SK-N-SH treated with all-trans-retinoic acid at 6 μM for 48 hours (cell line): ENCODE measurements at regions not wholly inside any gene's neighbourhood (a gene's known extent, or its start where the extent isn't known, plus 50 kb on each side); places are given as distances from the start of the nearest gene placed in this dataset.

Source experiments
- ATAC-seq: fragments of 200-7000 bp; cut with Tn5 transposase; 3 replicates; pipeline ENCODE4 v1.9.1; 2020; ENCODE audit warnings: mild to moderate bottlenecking, moderate library complexity
- ARNTL ChIP-seq: fragments of 450-650 bp; formaldehyde crosslinking; IDR thresholded peaks from 2 replicates; pipeline ENCODE4 v1.5.0; 2020; ENCODE audit warnings: low read depth, mild to moderate bottlenecking, moderate library complexity, borderline replicate concordance
- BACH2 ChIP-seq: fragments of 250-450 bp; sonication (Bioruptor Pico); IDR thresholded peaks from 2 replicates; pipeline ENCODE4 v1.9.0; 2021; ENCODE audit warnings: mild to moderate bottlenecking, borderline replicate concordance
- CSDC2 ChIP-seq: fragments of 250-450 bp; sonication (Bioruptor Pico); IDR thresholded peaks from 2 replicates; pipeline ENCODE4 v1.5.0; 2020; ENCODE audit warnings: mild to moderate bottlenecking, moderate library complexity
- ESRRG ChIP-seq: fragments of 250-450 bp; sonication (Bioruptor Pico); IDR thresholded peaks from 2 replicates; pipeline ENCODE4 v1.6.1; 2021; ENCODE audit warnings: mild to moderate bottlenecking
- GLIS3 ChIP-seq: fragments of 250-450 bp; sonication (Bioruptor Pico); IDR thresholded peaks from 2 replicates; pipeline ENCODE4 v1.5.0; 2020; ENCODE audit warnings: mild to moderate bottlenecking, moderate library complexity
- ISL1 ChIP-seq: fragments of 250-450 bp; sonication (Bioruptor Pico); IDR thresholded peaks from 2 replicates; pipeline ENCODE4 v2.1.2; 2022; ENCODE audit warnings: mild to moderate bottlenecking, moderate library complexity
- OSR1 ChIP-seq: fragments of 250-450 bp; sonication (Bioruptor Pico); IDR thresholded peaks from 2 replicates; pipeline ENCODE4 v1.8.0; 2022; ENCODE audit warnings: moderate library complexity, mild to moderate bottlenecking, inconsistent platforms
- PPARA ChIP-seq: fragments of 250-450 bp; sonication (Bioruptor Pico); IDR thresholded peaks from 2 replicates; pipeline ENCODE4 v1.5.0; 2020; ENCODE audit warnings: mild to moderate bottlenecking, borderline replicate concordance
- RARB ChIP-seq: fragments of 250-450 bp; sonication (Bioruptor Pico); IDR thresholded peaks from 2 replicates; pipeline ENCODE4 v1.8.0; 2021; ENCODE audit warnings: mild to moderate bottlenecking, moderate library complexity
- SNAI2 ChIP-seq: fragments of 250-450 bp; sonication (Bioruptor Pico); IDR thresholded peaks from 2 replicates; pipeline ENCODE4 v1.5.0; 2020; ENCODE audit warnings: mild to moderate bottlenecking, moderate library complexity
- TCF4 ChIP-seq: fragments of 250-450 bp; sonication (Bioruptor Pico); IDR thresholded peaks from 2 replicates; pipeline ENCODE4 v1.8.0; 2021; ENCODE audit warnings: mild to moderate bottlenecking, moderate library complexity, borderline replicate concordance
- TOX ChIP-seq: fragments of 250-450 bp; sonication (Bioruptor Pico); IDR thresholded peaks from 2 replicates; pipeline ENCODE4 v1.8.0; 2021; ENCODE audit warnings: mild to moderate bottlenecking, moderate library complexity, borderline replicate concordance
- ZC3H10 ChIP-seq: fragments of 250-450 bp; sonication (Bioruptor Pico); IDR thresholded peaks from 2 replicates; pipeline ENCODE4 v1.5.1; 2021; ENCODE audit warnings: mild to moderate bottlenecking, moderate library complexity
- ZFP3 ChIP-seq: fragments of 250-450 bp; sonication (Bioruptor Pico); IDR thresholded peaks from 2 replicates; pipeline ENCODE4 v1.5.0; 2020; ENCODE audit warnings: mild to moderate bottlenecking, moderate library complexity
- ZFP30 ChIP-seq: fragments of 450-650 bp; formaldehyde crosslinking; IDR thresholded peaks from 2 replicates; pipeline ENCODE4 v1.5.0; 2022; ENCODE audit warnings: mild to moderate bottlenecking, moderate library complexity
- ZNF565 ChIP-seq: fragments of 450-650 bp; formaldehyde crosslinking; conservative IDR thresholded peaks from 2 replicates; pipeline ENCODE4 v1.5.0; 2020; ENCODE audit warnings: low read depth, mild to moderate bottlenecking, moderate library complexity
- ZNF70 ChIP-seq: fragments of 450-650 bp; formaldehyde crosslinking; IDR thresholded peaks from 2 replicates; pipeline ENCODE4 v1.5.0; 2020; ENCODE audit warnings: mild to moderate bottlenecking, moderate library complexity
- ZNF8 ChIP-seq: fragments of 450-650 bp; formaldehyde crosslinking; IDR thresholded peaks from 2 replicates; pipeline ENCODE4 v1.5.0; 2020; ENCODE audit warnings: mild to moderate bottlenecking, moderate library complexity
- TF ChIP-seq, protein P1 (sequence below): fragments of 250-450 bp; sonication (Bioruptor Pico); IDR thresholded peaks from 2 replicates; pipeline ENCODE4 v1.5.1; 2020; ENCODE audit warnings: low read depth, mild to moderate bottlenecking, moderate library complexity
- TF ChIP-seq, protein P2 (sequence below): fragments of 250-450 bp; sonication (Bioruptor Pico); IDR thresholded peaks from 2 replicates; pipeline ENCODE4 v1.8.0; 2021; ENCODE audit warnings: low read depth, mild to moderate bottlenecking, moderate library complexity, borderline replicate concordance
- TF ChIP-seq, protein P3 (sequence below): fragments of 250-450 bp; sonication (Bioruptor Pico); IDR thresholded peaks from 2 replicates; pipeline ENCODE4 v1.5.0; 2020; ENCODE audit warnings: mild to moderate bottlenecking, moderate library complexity
- TF ChIP-seq, protein P4 (sequence below): fragments of 250-450 bp; sonication (Bioruptor Pico); IDR thresholded peaks from 2 replicates; pipeline ENCODE4 v1.5.1; 2021; ENCODE audit warnings: mild to moderate bottlenecking, moderate library complexity

DNA sequence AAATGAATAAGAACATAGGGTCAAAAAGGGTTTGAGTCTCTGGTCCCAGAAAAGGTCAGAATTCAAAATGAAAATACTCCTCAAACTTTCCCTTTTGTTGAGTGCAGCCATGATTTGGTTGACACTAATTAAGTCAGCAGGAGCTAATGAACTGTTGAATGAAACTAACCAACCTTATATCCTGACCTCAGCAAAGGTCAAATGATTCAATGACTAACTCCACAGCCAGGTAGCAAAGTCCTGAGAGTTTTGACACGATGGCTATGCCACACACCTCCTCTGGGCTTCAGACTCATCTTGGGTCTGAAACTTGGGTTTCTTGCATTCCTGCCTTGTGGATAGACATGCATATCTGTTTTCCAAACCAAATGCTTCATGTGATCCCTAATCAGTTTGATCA is 172.3 kb downstream of the INO80D start:
- TF ChIP-seq, protein P1, sequence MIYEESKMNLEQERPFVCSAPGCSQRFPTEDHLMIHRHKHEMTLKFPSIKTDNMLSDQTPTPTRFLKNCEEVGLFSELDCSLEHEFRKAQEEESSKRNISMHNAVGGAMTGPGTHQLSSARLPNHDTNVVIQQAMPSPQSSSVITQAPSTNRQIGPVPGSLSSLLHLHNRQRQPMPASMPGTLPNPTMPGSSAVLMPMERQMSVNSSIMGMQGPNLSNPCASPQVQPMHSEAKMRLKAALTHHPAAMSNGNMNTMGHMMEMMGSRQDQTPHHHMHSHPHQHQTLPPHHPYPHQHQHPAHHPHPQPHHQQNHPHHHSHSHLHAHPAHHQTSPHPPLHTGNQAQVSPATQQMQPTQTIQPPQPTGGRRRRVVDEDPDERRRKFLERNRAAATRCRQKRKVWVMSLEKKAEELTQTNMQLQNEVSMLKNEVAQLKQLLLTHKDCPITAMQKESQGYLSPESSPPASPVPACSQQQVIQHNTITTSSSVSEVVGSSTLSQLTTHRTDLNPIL (CRISPR knock-in tag) = no peak
- no peak for TF ChIP-seq TOX (CRISPR knock-in tag)
- TF ChIP-seq TCF4 (CRISPR knock-in tag) = no peak
- TF ChIP-seq, protein P2, sequence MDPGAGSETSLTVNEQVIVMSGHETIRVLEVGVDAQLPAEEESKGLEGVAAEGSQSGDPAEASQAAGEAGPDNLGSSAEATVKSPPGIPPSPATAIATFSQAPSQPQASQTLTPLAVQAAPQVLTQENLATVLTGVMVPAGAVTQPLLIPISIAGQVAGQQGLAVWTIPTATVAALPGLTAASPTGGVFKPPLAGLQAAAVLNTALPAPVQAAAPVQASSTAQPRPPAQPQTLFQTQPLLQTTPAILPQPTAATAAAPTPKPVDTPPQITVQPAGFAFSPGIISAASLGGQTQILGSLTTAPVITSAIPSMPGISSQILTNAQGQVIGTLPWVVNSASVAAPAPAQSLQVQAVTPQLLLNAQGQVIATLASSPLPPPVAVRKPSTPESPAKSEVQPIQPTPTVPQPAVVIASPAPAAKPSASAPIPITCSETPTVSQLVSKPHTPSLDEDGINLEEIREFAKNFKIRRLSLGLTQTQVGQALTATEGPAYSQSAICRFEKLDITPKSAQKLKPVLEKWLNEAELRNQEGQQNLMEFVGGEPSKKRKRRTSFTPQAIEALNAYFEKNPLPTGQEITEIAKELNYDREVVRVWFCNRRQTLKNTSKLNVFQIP (CRISPR knock-in tag) = no peak
- TF ChIP-seq, protein P3, sequence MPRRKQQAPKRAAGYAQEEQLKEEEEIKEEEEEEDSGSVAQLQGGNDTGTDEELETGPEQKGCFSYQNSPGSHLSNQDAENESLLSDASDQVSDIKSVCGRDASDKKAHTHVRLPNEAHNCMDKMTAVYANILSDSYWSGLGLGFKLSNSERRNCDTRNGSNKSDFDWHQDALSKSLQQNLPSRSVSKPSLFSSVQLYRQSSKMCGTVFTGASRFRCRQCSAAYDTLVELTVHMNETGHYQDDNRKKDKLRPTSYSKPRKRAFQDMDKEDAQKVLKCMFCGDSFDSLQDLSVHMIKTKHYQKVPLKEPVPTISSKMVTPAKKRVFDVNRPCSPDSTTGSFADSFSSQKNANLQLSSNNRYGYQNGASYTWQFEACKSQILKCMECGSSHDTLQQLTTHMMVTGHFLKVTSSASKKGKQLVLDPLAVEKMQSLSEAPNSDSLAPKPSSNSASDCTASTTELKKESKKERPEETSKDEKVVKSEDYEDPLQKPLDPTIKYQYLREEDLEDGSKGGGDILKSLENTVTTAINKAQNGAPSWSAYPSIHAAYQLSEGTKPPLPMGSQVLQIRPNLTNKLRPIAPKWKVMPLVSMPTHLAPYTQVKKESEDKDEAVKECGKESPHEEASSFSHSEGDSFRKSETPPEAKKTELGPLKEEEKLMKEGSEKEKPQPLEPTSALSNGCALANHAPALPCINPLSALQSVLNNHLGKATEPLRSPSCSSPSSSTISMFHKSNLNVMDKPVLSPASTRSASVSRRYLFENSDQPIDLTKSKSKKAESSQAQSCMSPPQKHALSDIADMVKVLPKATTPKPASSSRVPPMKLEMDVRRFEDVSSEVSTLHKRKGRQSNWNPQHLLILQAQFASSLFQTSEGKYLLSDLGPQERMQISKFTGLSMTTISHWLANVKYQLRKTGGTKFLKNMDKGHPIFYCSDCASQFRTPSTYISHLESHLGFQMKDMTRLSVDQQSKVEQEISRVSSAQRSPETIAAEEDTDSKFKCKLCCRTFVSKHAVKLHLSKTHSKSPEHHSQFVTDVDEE (CRISPR knock-in tag) = no peak
- no peak for TF ChIP-seq PPARA (CRISPR knock-in tag)
- no peak for TF ChIP-seq ZC3H10 (CRISPR knock-in tag)
- TF ChIP-seq ESRRG (CRISPR knock-in tag) = no peak
- no peak for TF ChIP-seq ISL1 (CRISPR knock-in tag)
- TF ChIP-seq RARB = no peak
- TF ChIP-seq ZFP3 (CRISPR knock-in tag) = no peak
- no peak for TF ChIP-seq ZFP30 (CRISPR knock-in tag)
- TF ChIP-seq ZNF565 = no peak
- ATAC-seq = no peak

DNA sequence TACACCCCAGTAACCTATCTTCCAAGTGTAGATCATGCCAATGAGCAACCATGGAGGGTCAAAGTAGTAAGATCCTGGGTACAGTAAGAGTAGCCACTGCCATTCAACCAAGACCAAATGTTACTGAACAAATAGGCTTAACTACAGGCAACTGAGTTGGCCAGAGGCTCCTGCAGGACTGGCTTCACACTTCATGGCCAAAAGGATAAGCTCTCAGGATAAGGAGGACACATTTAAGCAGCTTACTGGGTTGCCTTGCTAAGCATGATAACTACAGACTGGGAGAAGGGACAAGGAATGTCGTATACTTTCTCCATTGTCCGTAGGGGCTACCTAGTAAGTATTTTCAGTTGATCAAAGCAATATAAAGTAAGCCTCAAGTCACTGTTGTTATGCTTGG is 174.7 kb downstream of the INO80D start:
- no peak for ATAC-seq
- TF ChIP-seq ZNF8 (CRISPR knock-in tag) (no peak), RARB (no peak), OSR1 (CRISPR knock-in tag) (no peak), ZFP30 (CRISPR knock-in tag) (no peak), CSDC2 (CRISPR knock-in tag) (no peak), ZC3H10 (CRISPR knock-in tag) (no peak)
- TF ChIP-seq, protein P2 (CRISPR knock-in tag) = no peak
- TF ChIP-seq, protein P4, sequence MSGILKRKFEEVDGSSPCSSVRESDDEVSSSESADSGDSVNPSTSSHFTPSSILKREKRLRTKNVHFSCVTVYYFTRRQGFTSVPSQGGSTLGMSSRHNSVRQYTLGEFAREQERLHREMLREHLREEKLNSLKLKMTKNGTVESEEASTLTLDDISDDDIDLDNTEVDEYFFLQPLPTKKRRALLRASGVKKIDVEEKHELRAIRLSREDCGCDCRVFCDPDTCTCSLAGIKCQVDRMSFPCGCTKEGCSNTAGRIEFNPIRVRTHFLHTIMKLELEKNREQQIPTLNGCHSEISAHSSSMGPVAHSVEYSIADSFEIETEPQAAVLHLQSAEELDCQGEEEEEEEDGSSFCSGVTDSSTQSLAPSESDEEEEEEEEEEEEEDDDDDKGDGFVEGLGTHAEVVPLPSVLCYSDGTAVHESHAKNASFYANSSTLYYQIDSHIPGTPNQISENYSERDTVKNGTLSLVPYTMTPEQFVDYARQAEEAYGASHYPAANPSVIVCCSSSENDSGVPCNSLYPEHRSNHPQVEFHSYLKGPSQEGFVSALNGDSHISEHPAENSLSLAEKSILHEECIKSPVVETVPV (CRISPR knock-in tag) = no peak

DNA sequence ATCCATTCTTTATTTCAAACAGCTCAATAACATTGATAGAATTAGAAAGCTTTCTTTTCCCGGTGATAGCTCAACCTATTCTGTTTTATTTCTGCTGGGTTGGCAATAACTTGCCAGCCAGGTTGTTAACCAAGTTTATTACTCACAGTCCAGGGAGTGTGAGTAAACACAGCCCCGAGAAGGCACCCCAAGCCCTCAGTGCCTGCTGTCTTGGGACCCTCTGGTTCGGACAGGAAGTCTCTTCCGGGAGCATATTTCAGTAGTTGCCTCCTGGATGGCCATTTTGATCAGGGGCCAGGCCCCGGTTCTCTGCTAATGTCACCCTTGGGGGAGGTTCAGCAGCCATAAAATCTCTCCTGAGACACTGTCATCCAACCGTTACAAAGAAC is 176.8 kb downstream of the INO80D start:
- no peak for ATAC-seq
- TF ChIP-seq ESRRG (CRISPR knock-in tag) (no peak), ZFP3 (CRISPR knock-in tag) (no peak), GLIS3 (CRISPR knock-in tag) (no peak), ZNF565 (no peak), ARNTL (no peak), OSR1 (CRISPR knock-in tag) (no peak), TOX (CRISPR knock-in tag) (no peak), ZNF8 (CRISPR knock-in tag) (no peak), TCF4 (CRISPR knock-in tag) (no peak), ISL1 (CRISPR knock-in tag) (no peak), BACH2 (no peak), SNAI2 (no peak), ZFP30 (CRISPR knock-in tag) (no peak), ZNF70 (CRISPR knock-in tag) (no peak)
- TF ChIP-seq, protein P3 (CRISPR knock-in tag) = no peak
- TF ChIP-seq, protein P1 (CRISPR knock-in tag) = no peak
